ENCODE measurements at regions not wholly inside any gene's neighbourhood (a gene's known extent, or its start where the extent isn't known, plus 50 kb on each side); places are given as distances from the start of the nearest gene placed in this dataset.

DNA sequence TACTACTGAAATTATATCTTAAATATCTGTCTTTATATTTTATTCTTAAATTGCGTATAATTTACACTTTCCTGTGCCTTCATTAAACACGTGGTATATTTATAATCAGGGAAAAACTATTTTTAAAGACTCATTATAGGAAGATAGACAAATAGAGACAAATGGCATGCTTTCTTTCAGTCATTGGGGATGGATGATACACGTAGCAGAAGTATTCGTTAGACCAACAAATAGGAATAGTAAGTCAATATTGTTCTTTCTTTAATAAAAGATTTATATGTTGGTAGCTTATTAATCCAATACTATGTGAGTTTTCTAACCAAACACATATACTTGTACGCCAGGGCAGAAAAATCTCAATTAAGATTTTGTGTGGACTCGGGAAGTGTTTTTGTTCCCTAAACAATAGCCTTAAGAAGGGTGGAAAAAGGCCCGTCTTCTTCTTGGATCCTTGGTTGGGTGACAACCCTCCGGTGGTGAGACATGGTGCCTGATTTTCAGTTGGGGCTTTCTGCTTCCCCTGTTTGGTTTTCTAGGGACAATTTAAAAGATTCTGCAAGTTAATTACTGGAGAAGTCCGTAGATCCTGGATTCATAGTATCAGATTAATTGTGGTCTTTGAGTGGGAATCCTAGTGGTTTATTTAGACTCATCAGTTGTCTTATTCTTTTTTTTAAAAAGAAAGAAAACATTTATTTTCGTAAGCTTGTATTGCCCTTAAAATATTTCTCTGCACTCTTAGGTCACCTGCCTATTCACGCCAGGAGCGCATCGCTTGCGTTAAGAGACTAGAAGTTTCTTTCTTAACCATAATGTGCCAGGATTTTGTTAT, 83.5 kb upstream of the WNT7B start:
- Mint-ChIP-seq H3K4me3 (no peak overlapping the region), H3K9me3 (no peaks in the 10 kb centered on the region), H3K27ac (no peak overlapping the region), H3K36me3 (ENCODE audit: low read depth) (peaks cover 4% of the 10 kb centered on the region), H3K27me3 (peaks cover 4% of the 10 kb centered on the region), H3K4me1 (ENCODE audit: low read depth) (peaks cover 29% of the 10 kb centered on the region)
- no peak for ATAC-seq
- intact Hi-C loops (cut with micrococcal nuclease): no loop called here
- POLR2A ChIA-PET: interaction anchor here (0.9 to 1.3 kb wide), 2 partner anchors 9 to 24 kb away, joined by 3 read pairs; no protein-coding TSS in a partner anchor
- TF ChIP-seq CTCF (IDR thresholded peaks at IDR 0.05): no peak
- no peak for DNase-seq
- CTCF ChIA-PET: interaction anchor here (0.6 to 1.0 kb wide), 2 partner anchors 54 to 1376 kb away, joined by 3 to 4 read pairs; no protein-coding TSS in a partner anchor

DNA sequence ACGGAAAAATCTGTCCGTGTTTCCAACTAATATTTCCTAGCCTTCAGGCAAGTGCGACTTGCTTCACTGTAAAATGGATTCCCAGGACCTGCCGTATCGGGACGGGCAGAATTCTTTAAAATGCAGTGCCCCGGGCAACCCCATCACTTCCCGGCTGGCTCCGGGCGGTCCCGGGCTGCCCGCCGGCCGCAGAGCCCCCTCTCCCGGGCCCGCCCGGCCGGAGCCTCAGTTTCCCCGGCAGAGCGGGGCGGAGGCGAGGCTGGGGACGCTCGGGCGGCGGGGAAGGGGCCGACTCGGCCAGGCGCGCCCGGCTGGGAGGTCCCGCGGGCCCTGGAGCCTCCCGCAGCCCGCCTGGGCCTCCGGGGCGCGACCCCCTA, 84.2 kb upstream of the WNT7B start:
- Mint-ChIP-seq H3K4me3 (no peak overlapping the region), H3K9me3 (no peaks in the 10 kb centered on the region), H3K27ac (no peak overlapping the region), H3K27me3 (peaks cover 4% of the 10 kb centered on the region), H3K4me1 (ENCODE audit: low read depth) (peaks cover 25% of the 10 kb centered on the region), H3K36me3 (ENCODE audit: low read depth) (peaks cover 4% of the 10 kb centered on the region)
- DNase-seq (no peak), ATAC-seq (no peak)
- ChIA-PET CTCF (interaction anchor here (1.0 kb wide), 1 partner anchor 55 kb away, joined by 4 read pairs; no protein-coding TSS in a partner anchor), POLR2A (interaction anchor here (0.9 kb wide), 1 partner anchor 9 kb away, joined by 3 read pairs; no protein-coding TSS in a partner anchor)
- TF ChIP-seq CTCF (IDR thresholded peaks at IDR 0.05): no peak
- intact Hi-C loops (cut with micrococcal nuclease): no loop called here

- Mint-ChIP-seq H3K9me3 (no peaks in the 10 kb centered on the region), H3K27me3 (peaks cover 5% of the 10 kb centered on the region), H3K27ac (no peak overlapping the region), H3K4me1 (ENCODE audit: low read depth) (peaks cover 22% of the 10 kb centered on the region), H3K36me3 (ENCODE audit: low read depth) (peaks cover 4% of the 10 kb centered on the region), H3K4me3 (no peak overlapping the region)
- intact Hi-C loops (cut with micrococcal nuclease): no loop called here
- DNase-seq: no peak
- CTCF ChIA-PET: no interaction called here
- POLR2A ChIA-PET: interaction anchor here (0.9 kb wide), 1 partner anchor 8 kb away, joined by 3 read pairs; no protein-coding TSS in a partner anchor
- TF ChIP-seq CTCF (IDR thresholded peaks at IDR 0.05): no peak
- no peak for ATAC-seq
Measured at GRCh38 chr22:46061501-46062231, 84.7 kb upstream of the WNT7B start.

- no peaks in the 10 kb centered on the region for H3K9me3 Mint-ChIP-seq
- POLR2A ChIA-PET: interaction anchor here (0.6 kb wide), 1 partner anchor 27 kb away, joined by 4 read pairs; no protein-coding TSS in a partner anchor
- no peak for DNase-seq
- H3K27ac Mint-ChIP-seq: no peak overlapping the region
- no peak overlapping the region for H3K4me3 Mint-ChIP-seq
- ATAC-seq: no peak
- H3K36me3 Mint-ChIP-seq (ENCODE audit: low read depth): peaks cover 4% of the 10 kb centered on the region
- no peak for TF ChIP-seq CTCF (IDR thresholded peaks at IDR 0.05)
- H3K4me1 Mint-ChIP-seq (ENCODE audit: low read depth): peaks cover 24% of the 10 kb centered on the region
- intact Hi-C loops (cut with micrococcal nuclease): no loop called here
- CTCF ChIA-PET: no interaction called here
- peaks cover 6% of the 10 kb centered on the region for H3K27me3 Mint-ChIP-seq
Measured at GRCh38 chr22:46062232-46062615, 85.3 kb upstream of the WNT7B start.
